ENCODE measurements at regions not wholly inside any gene's neighbourhood (a gene's known extent, or its start where the extent isn't known, plus 50 kb on each side); places are given as distances from the start of the nearest gene placed in this dataset.
"Not testable (repeated sequence)": the region's sequence is repeated elsewhere in the genome, so short reads cannot be mapped to it uniquely, and the experiment has no call there.

- TF ChIP-seq POLR2AphosphoS5 (IDR thresholded peaks at IDR 0.05; ENCODE audit: control insufficient read depth, insufficient read depth, low read depth, low read length); TCF7L2 (IDR thresholded peaks at IDR 0.05; ENCODE audit: low read depth, low read length); TFE3 (CRISPR knock-in tag; IDR thresholded peaks at IDR 0.05): not testable (repeated sequence)
Measured at GRCh38 chrX:107376186-107376585, 73.3 kb upstream of the FRMPD3 start.

Data from K562 (cell line).